HL-60 (cell line): ENCODE measurements at regions not wholly inside any gene's neighbourhood (a gene's known extent, or its start where the extent isn't known, plus 50 kb on each side); places are given as distances from the start of the nearest gene placed in this dataset.

Experiments used
- DNase-seq, 2 experiments: peaks; one replicate each; pipeline ENCODE4 v3.0.0-alpha.2; 2010 to 2020; ENCODE audit warnings: low read depth in 1 of 2, low spot score in 1 of 2
- H3K27ac ChIP-seq: fragments of 250-450 bp; sonication (Bioruptor Pico); replicated peaks from 2 replicates; pipeline ENCODE4 v1.5.1; 2020; ENCODE audit warnings: mild to moderate bottlenecking, moderate library complexity
- H3K27me3 ChIP-seq: fragments of 250-450 bp; sonication (Bioruptor Pico); 2 replicates; pipeline ENCODE4 v1.5.1; 2021; ENCODE audit warnings: mild to moderate bottlenecking, moderate library complexity; ENCODE audit not compliant: insufficient read depth, poor library complexity, severe bottlenecking
- H3K4me3 ChIP-seq: replicated peaks from 2 replicates; pipeline ENCODE4 v1.5.1; 2011; ENCODE audit warnings: mild to moderate bottlenecking, control low read depth, low read length; ENCODE audit not compliant: insufficient read depth
- GABPA ChIP-seq: IDR thresholded peaks from 2 replicates; pipeline ENCODE4 v1.6.1; 2012; ENCODE audit warnings: low read depth
- POLR2AphosphoS5 ChIP-seq: IDR thresholded peaks from 2 replicates; pipeline ENCODE4 v1.6.1; 2012; ENCODE audit warnings: low read depth
- SPI1 ChIP-seq: IDR thresholded peaks from 2 replicates; pipeline ENCODE4 v1.6.1; 2012; ENCODE audit warnings: low read depth, mild to moderate bottlenecking, borderline replicate concordance
- TF ChIP-seq, protein P1 (sequence below): IDR thresholded peaks from 2 replicates; pipeline ENCODE4 v1.6.1; 2012; ENCODE audit warnings: low read depth; ENCODE audit not compliant: insufficient replicate concordance
- TF ChIP-seq, protein P2 (sequence below): IDR thresholded peaks from one replicate; pipeline ENCODE4 v1.5.1; 2011; ENCODE audit warnings: low read length, control low read depth, inconsistent platforms; ENCODE audit not compliant: insufficient read depth

DNA sequence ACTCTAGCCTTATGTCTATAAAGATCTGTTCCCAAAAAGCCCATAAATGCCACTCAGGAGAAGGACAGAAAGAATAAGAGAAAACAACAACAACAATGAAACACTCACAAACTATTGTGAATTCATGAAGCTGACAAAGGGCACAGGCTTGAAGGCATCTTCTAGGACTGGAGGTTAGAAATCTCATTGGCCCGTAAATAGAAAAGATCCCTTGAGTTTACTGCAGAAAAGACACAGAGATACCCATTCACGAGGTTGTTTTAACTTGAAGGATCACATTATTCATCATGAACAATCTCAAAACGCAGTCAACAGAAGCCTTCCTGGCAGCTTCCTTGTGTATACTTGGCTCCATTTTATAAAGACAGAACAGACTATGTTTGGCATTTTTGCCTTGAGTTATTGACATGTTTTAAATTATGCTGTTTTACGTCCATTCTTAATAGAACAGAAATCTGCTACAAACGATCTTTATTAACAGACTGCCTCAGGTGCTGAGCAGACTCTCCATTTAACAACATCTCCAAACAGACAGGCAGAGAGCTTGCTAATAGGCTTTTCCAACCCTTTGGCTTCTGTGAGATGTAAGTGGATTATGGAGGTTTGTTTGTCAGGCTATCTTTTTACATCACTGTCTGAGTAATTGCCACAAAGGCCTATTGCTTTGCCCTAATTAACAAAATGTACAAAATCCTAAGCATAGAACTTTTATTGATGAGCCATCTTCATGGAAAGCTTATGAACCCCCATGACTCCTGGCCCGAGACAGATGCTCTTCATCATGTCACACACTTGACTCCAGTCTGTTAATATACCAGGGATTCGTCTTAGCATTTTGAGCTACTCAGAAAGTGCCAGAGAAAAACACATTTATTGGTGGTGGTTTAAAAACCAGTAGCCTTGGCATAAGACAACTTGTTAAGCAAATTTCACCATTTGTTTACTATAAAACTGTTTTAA is 735.3 kb upstream of the ZNF608 start:
- TF ChIP-seq SPI1 (no peak), POLR2AphosphoS5 (no peak), GABPA (no peak)
- TF ChIP-seq, protein P1, sequence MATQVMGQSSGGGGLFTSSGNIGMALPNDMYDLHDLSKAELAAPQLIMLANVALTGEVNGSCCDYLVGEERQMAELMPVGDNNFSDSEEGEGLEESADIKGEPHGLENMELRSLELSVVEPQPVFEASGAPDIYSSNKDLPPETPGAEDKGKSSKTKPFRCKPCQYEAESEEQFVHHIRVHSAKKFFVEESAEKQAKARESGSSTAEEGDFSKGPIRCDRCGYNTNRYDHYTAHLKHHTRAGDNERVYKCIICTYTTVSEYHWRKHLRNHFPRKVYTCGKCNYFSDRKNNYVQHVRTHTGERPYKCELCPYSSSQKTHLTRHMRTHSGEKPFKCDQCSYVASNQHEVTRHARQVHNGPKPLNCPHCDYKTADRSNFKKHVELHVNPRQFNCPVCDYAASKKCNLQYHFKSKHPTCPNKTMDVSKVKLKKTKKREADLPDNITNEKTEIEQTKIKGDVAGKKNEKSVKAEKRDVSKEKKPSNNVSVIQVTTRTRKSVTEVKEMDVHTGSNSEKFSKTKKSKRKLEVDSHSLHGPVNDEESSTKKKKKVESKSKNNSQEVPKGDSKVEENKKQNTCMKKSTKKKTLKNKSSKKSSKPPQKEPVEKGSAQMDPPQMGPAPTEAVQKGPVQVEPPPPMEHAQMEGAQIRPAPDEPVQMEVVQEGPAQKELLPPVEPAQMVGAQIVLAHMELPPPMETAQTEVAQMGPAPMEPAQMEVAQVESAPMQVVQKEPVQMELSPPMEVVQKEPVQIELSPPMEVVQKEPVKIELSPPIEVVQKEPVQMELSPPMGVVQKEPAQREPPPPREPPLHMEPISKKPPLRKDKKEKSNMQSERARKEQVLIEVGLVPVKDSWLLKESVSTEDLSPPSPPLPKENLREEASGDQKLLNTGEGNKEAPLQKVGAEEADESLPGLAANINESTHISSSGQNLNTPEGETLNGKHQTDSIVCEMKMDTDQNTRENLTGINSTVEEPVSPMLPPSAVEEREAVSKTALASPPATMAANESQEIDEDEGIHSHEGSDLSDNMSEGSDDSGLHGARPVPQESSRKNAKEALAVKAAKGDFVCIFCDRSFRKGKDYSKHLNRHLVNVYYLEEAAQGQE = no peak
- TF ChIP-seq, protein P2, sequence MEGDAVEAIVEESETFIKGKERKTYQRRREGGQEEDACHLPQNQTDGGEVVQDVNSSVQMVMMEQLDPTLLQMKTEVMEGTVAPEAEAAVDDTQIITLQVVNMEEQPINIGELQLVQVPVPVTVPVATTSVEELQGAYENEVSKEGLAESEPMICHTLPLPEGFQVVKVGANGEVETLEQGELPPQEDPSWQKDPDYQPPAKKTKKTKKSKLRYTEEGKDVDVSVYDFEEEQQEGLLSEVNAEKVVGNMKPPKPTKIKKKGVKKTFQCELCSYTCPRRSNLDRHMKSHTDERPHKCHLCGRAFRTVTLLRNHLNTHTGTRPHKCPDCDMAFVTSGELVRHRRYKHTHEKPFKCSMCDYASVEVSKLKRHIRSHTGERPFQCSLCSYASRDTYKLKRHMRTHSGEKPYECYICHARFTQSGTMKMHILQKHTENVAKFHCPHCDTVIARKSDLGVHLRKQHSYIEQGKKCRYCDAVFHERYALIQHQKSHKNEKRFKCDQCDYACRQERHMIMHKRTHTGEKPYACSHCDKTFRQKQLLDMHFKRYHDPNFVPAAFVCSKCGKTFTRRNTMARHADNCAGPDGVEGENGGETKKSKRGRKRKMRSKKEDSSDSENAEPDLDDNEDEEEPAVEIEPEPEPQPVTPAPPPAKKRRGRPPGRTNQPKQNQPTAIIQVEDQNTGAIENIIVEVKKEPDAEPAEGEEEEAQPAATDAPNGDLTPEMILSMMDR = no peak
- H3K27me3 ChIP-seq = no peaks in the 10 kb centered on the region
- H3K27ac ChIP-seq = no peak overlapping the region

DNA sequence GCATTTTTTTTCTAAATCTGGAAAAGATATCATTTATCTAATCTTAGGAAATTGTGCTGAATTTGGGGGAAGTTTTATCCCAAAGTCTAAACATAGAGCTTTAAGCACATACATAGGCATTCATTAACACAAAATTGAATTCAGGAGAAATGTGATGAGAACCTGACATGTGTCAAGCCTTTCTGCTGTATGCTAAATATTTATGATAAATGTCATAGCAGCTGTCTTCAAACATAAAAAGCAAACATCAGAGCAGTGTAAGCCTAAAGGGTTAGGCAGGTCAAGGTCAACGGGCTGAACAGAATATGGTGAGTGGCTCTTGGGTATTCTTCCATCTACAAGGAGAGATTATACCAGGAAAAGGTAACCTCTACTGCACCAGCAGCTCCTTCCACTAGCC is 737.2 kb upstream of the ZNF608 start:
- no peaks in the 10 kb centered on the region for H3K27me3 ChIP-seq

More for the DNA sequence above, 735.3 kb upstream of the ZNF608 start:
- H3K4me3 ChIP-seq = no peak overlapping the region
- DNase-seq = no peak

DNA sequence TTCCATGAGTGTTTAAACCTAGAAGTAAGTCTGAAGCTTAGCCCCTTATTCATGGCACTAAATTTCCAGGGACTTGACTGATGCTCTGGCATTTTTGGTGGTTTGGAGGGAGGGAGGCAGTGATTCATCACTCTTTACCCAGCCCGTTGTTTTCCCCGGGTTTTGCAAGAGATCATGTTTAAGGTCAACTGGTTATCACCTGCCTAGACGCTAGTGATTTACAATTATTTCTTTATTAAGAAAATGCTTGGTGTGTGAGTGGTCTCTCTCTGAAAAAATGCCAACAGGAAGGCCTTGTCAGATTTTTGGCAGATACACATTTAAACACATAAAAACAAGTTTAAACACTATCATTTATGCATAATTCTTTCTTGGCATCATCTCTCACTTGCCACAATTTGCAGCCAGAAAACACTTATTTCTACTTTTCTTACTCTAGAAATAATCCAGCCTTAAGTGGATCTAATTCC is 737.9 kb upstream of the ZNF608 start:
- H3K4me3 ChIP-seq = no peak overlapping the region
- no peak overlapping the region for H3K27ac ChIP-seq
- H3K27me3 ChIP-seq = no peaks in the 10 kb centered on the region
- no peak for DNase-seq
- no peak for TF ChIP-seq SPI1
- TF ChIP-seq, protein P2 = no peak
- no peak for TF ChIP-seq GABPA
- no peak for TF ChIP-seq POLR2AphosphoS5
- TF ChIP-seq, protein P1 = no peak

More for the DNA sequence above, 737.2 kb upstream of the ZNF608 start:
- Histone ChIP-seq H3K27ac (no peak overlapping the region), H3K4me3 (no peak overlapping the region)
- no peak for DNase-seq
- TF ChIP-seq, protein P1 = no peak
- TF ChIP-seq, protein P2 = no peak
- TF ChIP-seq POLR2AphosphoS5 (no peak), GABPA (no peak), SPI1 (no peak)
